OCI-LY7 (cell line): ENCODE measurements at regions not wholly inside any gene's neighbourhood (a gene's known extent, or its start where the extent isn't known, plus 50 kb on each side); places are given as distances from the start of the nearest gene placed in this dataset.
"Not testable (repeated sequence)": the region's sequence is repeated elsewhere in the genome, so short reads cannot be mapped to it uniquely, and the experiment has no call there.

Source experiments
- BruUV-seq: library from RNA; stranded (reverse); fragments of 400-500 nt; replicated peaks from 2 replicates; lab custom pipeline; 2021; lab: Mats Ljungman, UMichigan
- CTCF ChIA-PET: fragments of 300-600 bp; sonication (Branson Sonifier 250); formaldehyde crosslinking; loops from one replicate; lab custom pipeline; 2022; ENCODE audit warnings: antibody characterized with exemption; ENCODE audit not compliant: unreplicated experiment; lab: Charles Lee
- POLR2A ChIA-PET: fragments of 300-600 bp; sonication (Branson Sonifier 250); formaldehyde crosslinking; loops from one replicate; lab custom pipeline; 2022; ENCODE audit warnings: antibody characterized with exemption; lab: Charles Lee
- DNase-seq: peaks from one replicate; pipeline ENCODE4 v3.0.0-alpha.2; 2015; ENCODE audit warnings: low spot score
- H2AFZ ChIP-seq: fragments of 200-600 bp; sonication (generic), shearing (Covaris generic); 2 replicates; pipeline ENCODE4 v1.6.1; 2014; ENCODE audit warnings: mild to moderate bottlenecking, antibody characterized with exemption, low read length, moderate library complexity
- H3K27ac ChIP-seq: fragments of 200-600 bp; sonication (generic); 2 replicates; pipeline ENCODE4 v1.5.1; 2014; ENCODE audit warnings: mixed run types, low read depth, mild to moderate bottlenecking, moderate library complexity, low read length, inconsistent platforms; ENCODE audit not compliant: poor library complexity, severe bottlenecking
- H3K36me3 ChIP-seq: fragments of 200-600 bp; sonication (generic); 2 replicates; pipeline ENCODE4 v1.6.1; 2014; ENCODE audit warnings: mild to moderate bottlenecking, antibody characterized with exemption, low read length, moderate library complexity, mixed read lengths; ENCODE audit not compliant: insufficient read depth
- H3K4me1 ChIP-seq: fragments of 200-600 bp; sonication (generic); 2 replicates; pipeline ENCODE4 v1.5.1; 2014; ENCODE audit warnings: mild to moderate bottlenecking, low read length; ENCODE audit not compliant: insufficient read depth, poor library complexity, severe bottlenecking
- H3K4me2 ChIP-seq: fragments of 200-600 bp; sonication (generic); 2 replicates; pipeline ENCODE4 v1.6.1; 2014; ENCODE audit warnings: mild to moderate bottlenecking, low read length
- H3K4me3 ChIP-seq: fragments of 200-600 bp; sonication (generic); 2 replicates; pipeline ENCODE4 v1.5.1; 2014; ENCODE audit warnings: mild to moderate bottlenecking, low read depth, low read length; ENCODE audit not compliant: poor library complexity, severe bottlenecking
- H3K79me2 ChIP-seq: fragments of 200-600 bp; sonication (generic); 2 replicates; pipeline ENCODE4 v1.6.1; 2016; ENCODE audit warnings: low read depth, mild to moderate bottlenecking, low read length, moderate library complexity, mixed read lengths; ENCODE audit not compliant: insufficient read depth
- H3K9me2 ChIP-seq: fragments of 200-600 bp; sonication (generic); 2 replicates; pipeline ENCODE4 v1.6.1; 2016; ENCODE audit warnings: mild to moderate bottlenecking, low read length, mixed read lengths; ENCODE audit not compliant: insufficient read depth
- H3K9me3 ChIP-seq: fragments of 200-600 bp; sonication (generic); 2 replicates; pipeline ENCODE4 v1.6.1; 2014; ENCODE audit warnings: mild to moderate bottlenecking, mixed run types, low read length, mixed read lengths
- H4K20me1 ChIP-seq: fragments of 200-600 bp; sonication (generic); 2 replicates; pipeline ENCODE4 v1.6.1; 2014; ENCODE audit warnings: mild to moderate bottlenecking, antibody characterized with exemption, low read length, moderate library complexity, mixed read lengths; ENCODE audit not compliant: insufficient read depth
- CTCF ChIP-seq: fragments of 200-600 bp; sonication (generic); conservative IDR thresholded peaks from 2 replicates; pipeline ENCODE4 v1.5.1; 2014; ENCODE audit warnings: mild to moderate bottlenecking, antibody characterized with exemption, low read length, moderate library complexity, mixed read lengths
- EZH2phosphoT487 ChIP-seq: fragments of 200-600 bp; sonication (generic); IDR thresholded peaks from 2 replicates; pipeline ENCODE4 v1.6.1; 2018; ENCODE audit warnings: low read depth, borderline replicate concordance, mild to moderate bottlenecking, mixed run types, antibody characterized with exemption, low read length, moderate library complexity, mixed read lengths
- intact Hi-C: fragments of 100-400 bp; cut with micrococcal nuclease; formaldehyde crosslinking; loops from one replicate; pipeline ENCODE4 v1.10.0; 2022; ENCODE audit not compliant: unreplicated experiment

DNA sequence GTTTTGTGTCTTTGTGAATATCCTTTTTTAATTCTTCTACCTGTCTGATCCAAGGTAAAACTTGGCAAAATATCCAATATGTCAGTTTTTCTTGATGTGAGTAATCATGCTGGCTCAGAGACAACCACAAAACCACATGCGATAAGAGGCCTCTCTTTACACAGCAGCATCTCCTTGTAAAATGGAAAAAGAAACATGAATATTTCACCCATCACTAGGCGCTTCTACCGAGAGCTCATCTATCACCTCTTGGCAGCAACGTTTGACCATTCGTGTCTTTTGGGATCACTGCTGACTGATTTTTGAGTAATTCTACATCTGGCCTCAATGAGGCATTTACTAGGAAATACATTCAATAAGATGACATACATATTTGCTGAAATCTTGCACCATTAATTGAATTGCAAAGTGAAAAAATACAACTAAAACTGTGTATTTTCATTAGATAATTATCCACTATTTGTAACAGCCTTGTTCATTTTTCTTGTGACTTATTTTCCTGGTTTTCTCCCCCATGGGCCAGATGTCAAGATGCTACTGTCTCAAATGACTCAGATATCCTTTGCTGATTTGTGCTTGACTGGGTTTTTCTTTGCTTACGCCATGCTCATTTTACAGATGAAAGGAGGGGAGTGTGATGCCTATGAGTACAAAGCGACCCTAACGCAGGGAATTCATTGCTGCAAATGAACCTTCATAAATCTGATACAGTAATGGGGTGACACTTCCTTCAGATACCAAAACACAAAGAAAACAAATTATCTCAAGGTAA is 467.5 kb downstream of the FBXO15 start:
- Histone ChIP-seq H3K4me1 (no peaks in the 10 kb centered on the region), H3K36me3 (no peaks in the 10 kb centered on the region), H3K9me2 (no peaks in the 10 kb centered on the region), H3K27ac (no peak overlapping the region), H4K20me1 (no peaks in the 10 kb centered on the region), H3K79me2 (no peaks in the 10 kb centered on the region), H3K9me3 (no peaks in the 10 kb centered on the region), H3K4me2 (no peak overlapping the region), H3K4me3 (no peak overlapping the region), H2AFZ (no peak overlapping the region)
- ChIA-PET POLR2A (no interaction called here), CTCF (no interaction called here)
- TF ChIP-seq CTCF (no peak), EZH2phosphoT487 (no peak)
- intact Hi-C loops, result no loop called here
- no TSS peak for BruUV-seq
- DNase-seq, result no peak

- Histone ChIP-seq H3K4me1 (no peaks in the 10 kb centered on the region), H3K36me3 (no peaks in the 10 kb centered on the region), H4K20me1 (no peaks in the 10 kb centered on the region), H3K9me2 (no peaks in the 10 kb centered on the region), H3K27ac (no peak overlapping the region), H3K79me2 (no peaks in the 10 kb centered on the region), H3K4me2 (no peak overlapping the region), H2AFZ (no peak overlapping the region), H3K4me3 (no peak overlapping the region), H3K9me3 (no peaks in the 10 kb centered on the region)
- no TSS peak for BruUV-seq
- intact Hi-C loops, result no loop called here
- TF ChIP-seq CTCF, result no peak
- no peak for TF ChIP-seq EZH2phosphoT487
- DNase-seq, result no peak
- ChIA-PET CTCF (no interaction called here), POLR2A (no interaction called here)
Measured at GRCh38 chr18:73677450-73677849, 470.2 kb downstream of the FBXO15 start.

- intact Hi-C loops, result no loop called here
- ChIA-PET CTCF (no interaction called here), POLR2A (no interaction called here)
- H2AFZ ChIP-seq, result no peak overlapping the region
- TF ChIP-seq CTCF (no peak), EZH2phosphoT487 (no peak)
- H3K4me1 ChIP-seq, result no peaks in the 10 kb centered on the region
- H4K20me1 ChIP-seq, result no peaks in the 10 kb centered on the region
- no peaks in the 10 kb centered on the region for H3K79me2 ChIP-seq
- DNase-seq, result no peak
- H3K9me2 ChIP-seq, result no peaks in the 10 kb centered on the region
- no peak overlapping the region for H3K27ac ChIP-seq
- no TSS peak for BruUV-seq
- H3K9me3 ChIP-seq, result no peaks in the 10 kb centered on the region
- H3K4me2 ChIP-seq, result no peak overlapping the region
- H3K4me3 ChIP-seq, result no peak overlapping the region
- no peaks in the 10 kb centered on the region for H3K36me3 ChIP-seq
Measured at GRCh38 chr18:73674125-73674865, 473.3 kb downstream of the FBXO15 start.

- H3K9me3 ChIP-seq, H3K4me1 ChIP-seq, H2AFZ ChIP-seq, DNase-seq, H3K27ac ChIP-seq, H3K36me3 ChIP-seq, H3K9me2 ChIP-seq, H3K4me2 ChIP-seq, CTCF ChIA-PET, H4K20me1 ChIP-seq, BruUV-seq, H3K79me2 ChIP-seq, intact Hi-C loops, H3K4me3 ChIP-seq, POLR2A ChIA-PET: not testable (repeated sequence)
Measured at GRCh38 chr18:73671480-73671879, 476.2 kb downstream of the FBXO15 start.
